ENCODE measurements at regions not wholly inside any gene's neighbourhood (a gene's known extent, or its start where the extent isn't known, plus 50 kb on each side); places are given as distances from the start of the nearest gene placed in this dataset.

DNA sequence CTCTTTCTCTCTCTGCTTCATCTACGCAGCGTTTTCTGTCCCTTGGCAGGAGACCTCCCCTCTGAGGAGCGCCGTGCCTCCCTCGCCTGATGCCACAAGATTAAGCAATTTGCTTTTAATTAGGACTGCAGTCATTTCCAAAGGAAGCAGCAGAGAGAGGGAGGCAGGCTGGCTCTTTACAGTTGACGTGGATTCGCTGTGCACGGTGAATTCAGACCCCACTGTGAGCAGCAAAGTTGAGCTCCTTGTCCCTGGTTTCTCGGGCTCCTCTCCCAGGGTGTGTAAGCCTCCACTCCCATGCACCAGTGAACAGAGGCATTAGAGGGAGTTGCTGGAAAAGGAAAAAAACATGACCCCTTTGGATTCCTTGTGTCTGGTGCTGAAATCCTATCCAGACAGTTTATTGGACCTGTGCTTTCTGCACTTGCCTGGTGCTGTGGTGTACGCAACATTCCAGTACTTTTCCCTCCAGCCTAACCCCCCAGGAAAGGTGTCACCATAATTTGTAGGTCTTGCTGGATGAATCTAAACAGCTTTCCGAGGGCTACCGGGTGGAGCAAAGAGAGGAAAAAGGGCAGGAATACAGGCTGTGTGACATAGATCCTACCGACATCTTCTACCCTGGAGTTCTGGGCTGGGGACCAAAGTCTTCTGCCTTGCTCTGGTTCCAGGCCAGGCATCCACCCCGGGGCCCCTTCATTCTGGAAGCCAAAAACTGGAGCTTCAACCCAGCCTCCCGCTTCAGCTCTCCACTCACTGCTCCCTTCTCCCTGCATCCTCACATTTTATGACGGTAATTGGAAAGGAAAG, 171.0 kb downstream of the MAF start:
- TF ChIP-seq, protein P1, sequence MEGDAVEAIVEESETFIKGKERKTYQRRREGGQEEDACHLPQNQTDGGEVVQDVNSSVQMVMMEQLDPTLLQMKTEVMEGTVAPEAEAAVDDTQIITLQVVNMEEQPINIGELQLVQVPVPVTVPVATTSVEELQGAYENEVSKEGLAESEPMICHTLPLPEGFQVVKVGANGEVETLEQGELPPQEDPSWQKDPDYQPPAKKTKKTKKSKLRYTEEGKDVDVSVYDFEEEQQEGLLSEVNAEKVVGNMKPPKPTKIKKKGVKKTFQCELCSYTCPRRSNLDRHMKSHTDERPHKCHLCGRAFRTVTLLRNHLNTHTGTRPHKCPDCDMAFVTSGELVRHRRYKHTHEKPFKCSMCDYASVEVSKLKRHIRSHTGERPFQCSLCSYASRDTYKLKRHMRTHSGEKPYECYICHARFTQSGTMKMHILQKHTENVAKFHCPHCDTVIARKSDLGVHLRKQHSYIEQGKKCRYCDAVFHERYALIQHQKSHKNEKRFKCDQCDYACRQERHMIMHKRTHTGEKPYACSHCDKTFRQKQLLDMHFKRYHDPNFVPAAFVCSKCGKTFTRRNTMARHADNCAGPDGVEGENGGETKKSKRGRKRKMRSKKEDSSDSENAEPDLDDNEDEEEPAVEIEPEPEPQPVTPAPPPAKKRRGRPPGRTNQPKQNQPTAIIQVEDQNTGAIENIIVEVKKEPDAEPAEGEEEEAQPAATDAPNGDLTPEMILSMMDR (tag by site-specific recombination; IDR thresholded peaks at IDR 0.05), result no peak
- TF ChIP-seq ZNF555 (tag by site-specific recombination; conservative IDR thresholded peaks at IDR 0.05) (no peak), ZNF629 (tag by site-specific recombination; IDR thresholded peaks at IDR 0.05) (no peak), ZFP3 (tag by site-specific recombination; IDR thresholded peaks at IDR 0.05; ENCODE audit: low read depth) (no peak), ZNF707 (tag by site-specific recombination; IDR thresholded peaks at IDR 0.05) (no peak), OVOL3 (tag by site-specific recombination; IDR thresholded peaks at IDR 0.05) (no peak), TCF7L2 (IDR thresholded peaks at IDR 0.05; ENCODE audit: borderline replicate concordance, low read depth, low read length) (no peak), ZNF660 (tag by site-specific recombination; IDR thresholded peaks at IDR 0.05) (no peak), ZNF274 (IDR thresholded peaks at IDR 0.05; ENCODE audit: low read length) (no peak), ZNF274 (tag by site-specific recombination; IDR thresholded peaks at IDR 0.05; ENCODE audit: borderline replicate concordance) (no peak), ZBTB8A (tag by site-specific recombination; IDR thresholded peaks at IDR 0.05) (no peak), ZNF302 (tag by site-specific recombination; IDR thresholded peaks at IDR 0.05; ENCODE audit: low read depth) (no peak), ZNF510 (tag by site-specific recombination; IDR thresholded peaks at IDR 0.05; ENCODE audit: insufficient replicate concordance) (no peak)
- TF ChIP-seq, protein P2, sequence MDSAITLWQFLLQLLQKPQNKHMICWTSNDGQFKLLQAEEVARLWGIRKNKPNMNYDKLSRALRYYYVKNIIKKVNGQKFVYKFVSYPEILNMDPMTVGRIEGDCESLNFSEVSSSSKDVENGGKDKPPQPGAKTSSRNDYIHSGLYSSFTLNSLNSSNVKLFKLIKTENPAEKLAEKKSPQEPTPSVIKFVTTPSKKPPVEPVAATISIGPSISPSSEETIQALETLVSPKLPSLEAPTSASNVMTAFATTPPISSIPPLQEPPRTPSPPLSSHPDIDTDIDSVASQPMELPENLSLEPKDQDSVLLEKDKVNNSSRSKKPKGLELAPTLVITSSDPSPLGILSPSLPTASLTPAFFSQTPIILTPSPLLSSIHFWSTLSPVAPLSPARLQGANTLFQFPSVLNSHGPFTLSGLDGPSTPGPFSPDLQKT (IDR thresholded peaks at IDR 0.05; ENCODE audit: borderline replicate concordance, low read depth, low read length), result no peak
- TF ChIP-seq, protein P3, sequence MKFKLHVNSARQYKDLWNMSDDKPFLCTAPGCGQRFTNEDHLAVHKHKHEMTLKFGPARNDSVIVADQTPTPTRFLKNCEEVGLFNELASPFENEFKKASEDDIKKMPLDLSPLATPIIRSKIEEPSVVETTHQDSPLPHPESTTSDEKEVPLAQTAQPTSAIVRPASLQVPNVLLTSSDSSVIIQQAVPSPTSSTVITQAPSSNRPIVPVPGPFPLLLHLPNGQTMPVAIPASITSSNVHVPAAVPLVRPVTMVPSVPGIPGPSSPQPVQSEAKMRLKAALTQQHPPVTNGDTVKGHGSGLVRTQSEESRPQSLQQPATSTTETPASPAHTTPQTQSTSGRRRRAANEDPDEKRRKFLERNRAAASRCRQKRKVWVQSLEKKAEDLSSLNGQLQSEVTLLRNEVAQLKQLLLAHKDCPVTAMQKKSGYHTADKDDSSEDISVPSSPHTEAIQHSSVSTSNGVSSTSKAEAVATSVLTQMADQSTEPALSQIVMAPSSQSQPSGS (tag by site-specific recombination; IDR thresholded peaks at IDR 0.05; ENCODE audit: low read depth), result no peak

All from HEK293 (cell line).